KMS-11 (cell line): ENCODE measurements at regions not wholly inside any gene's neighbourhood (a gene's known extent, or its start where the extent isn't known, plus 50 kb on each side); places are given as distances from the start of the nearest gene placed in this dataset.

ENCODE experiments used
- H2AFZ ChIP-seq: fragments of 200-600 bp; sonication (generic); 2 replicates; pipeline ENCODE4 v1.6.1; 2016; ENCODE audit warnings: antibody characterized with exemption, mixed run types, low read depth
- H3K27ac ChIP-seq: fragments of 200-600 bp; sonication (generic); 2 replicates; pipeline ENCODE4 v1.6.1; 2016; ENCODE audit warnings: mild to moderate bottlenecking, mixed run types
- H3K27me3 ChIP-seq: fragments of 200-600 bp; sonication (generic); 2 replicates; pipeline ENCODE4 v1.6.1; 2017; ENCODE audit warnings: mild to moderate bottlenecking, low read depth, mixed run types, moderate library complexity; ENCODE audit not compliant: insufficient read depth
- H3K36me3 ChIP-seq: fragments of 200-600 bp; sonication (generic); 2 replicates; pipeline ENCODE4 v1.6.1; 2017; ENCODE audit warnings: mild to moderate bottlenecking, mixed run types; ENCODE audit not compliant: insufficient read depth
- H3K4me1 ChIP-seq: fragments of 200-600 bp; sonication (generic); 2 replicates; pipeline ENCODE4 v1.6.1; 2016; ENCODE audit warnings: mild to moderate bottlenecking, low read depth, mixed run types; ENCODE audit not compliant: poor library complexity, severe bottlenecking
- H3K4me2 ChIP-seq: fragments of 200-600 bp; sonication (generic); 2 replicates; pipeline ENCODE4 v1.7.0; 2016; ENCODE audit warnings: mild to moderate bottlenecking, mixed run types
- H3K4me3 ChIP-seq: fragments of 200-600 bp; sonication (generic); IDR thresholded peaks from 2 replicates; pipeline ENCODE4 v1.6.1; 2017; ENCODE audit warnings: low read depth, low read length, mixed read lengths; ENCODE audit not compliant: insufficient read depth
- H3K79me2 ChIP-seq: fragments of 200-600 bp; sonication (generic); 2 replicates; pipeline ENCODE4 v1.6.1; 2016; ENCODE audit warnings: low read depth, mixed run types; ENCODE audit not compliant: insufficient read depth
- H3K9ac ChIP-seq: fragments of 200-600 bp; sonication (generic); 2 replicates; pipeline ENCODE4 v1.6.1; 2016; ENCODE audit warnings: mild to moderate bottlenecking, mixed run types
- H4K20me1 ChIP-seq: fragments of 200-600 bp; sonication (generic); 2 replicates; pipeline ENCODE4 v1.6.1; 2016; ENCODE audit warnings: mild to moderate bottlenecking, mixed run types; ENCODE audit not compliant: insufficient read depth
- CTCF ChIP-seq: fragments of 200-600 bp; sonication (generic); conservative IDR thresholded peaks from 2 replicates; pipeline ENCODE4 v1.6.1; 2017; ENCODE audit warnings: low read depth, mild to moderate bottlenecking, antibody characterized with exemption, low read length, moderate library complexity, mixed read lengths

DNA sequence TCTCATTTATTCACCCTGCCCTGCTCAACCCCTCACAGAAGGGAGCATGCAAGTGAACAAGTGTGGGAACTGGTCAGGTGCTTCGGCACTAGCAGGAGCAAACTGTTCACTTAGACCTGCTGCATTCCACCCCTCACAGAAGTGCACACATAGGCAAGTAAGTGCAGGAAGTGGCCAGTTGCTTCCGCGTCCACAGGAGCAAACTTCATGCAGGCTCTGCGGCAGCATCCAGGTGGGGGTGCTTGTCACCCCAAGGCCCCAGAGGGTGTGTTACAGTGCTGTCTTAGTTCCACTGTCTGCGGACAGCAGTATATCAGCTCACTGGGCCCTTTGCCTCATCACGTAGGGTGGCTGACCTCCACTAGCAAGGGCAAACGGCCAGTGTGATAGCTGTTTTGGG is 167.3 kb upstream of the AVPR1A start:
- TF ChIP-seq CTCF, result no peak

GRCh38 chr12:63317880-63318279 is 166.9 kb upstream of the AVPR1A start:
- no peaks in the 10 kb centered on the region for H3K27me3 ChIP-seq
- no peaks in the 10 kb centered on the region for H3K36me3 ChIP-seq
- no peak for TF ChIP-seq CTCF
- H3K79me2 ChIP-seq, result no peaks in the 10 kb centered on the region
- H2AFZ ChIP-seq, result no peak overlapping the region
- H4K20me1 ChIP-seq, result no peaks in the 10 kb centered on the region
- peaks cover 20% of the 10 kb centered on the region for H3K4me1 ChIP-seq
- H3K4me2 ChIP-seq, result no peak overlapping the region
- H3K27ac ChIP-seq, result no peak overlapping the region
- no peak overlapping the region for H3K9ac ChIP-seq
- no peak overlapping the region for H3K4me3 ChIP-seq

More for the DNA sequence above, 167.3 kb upstream of the AVPR1A start:
- H3K27ac ChIP-seq, result no peak overlapping the region
- no peak overlapping the region for H3K9ac ChIP-seq
- no peaks in the 10 kb centered on the region for H3K36me3 ChIP-seq
- no peak overlapping the region for H3K4me3 ChIP-seq
- H2AFZ ChIP-seq, result no peak overlapping the region
- peaks cover 23% of the 10 kb centered on the region for H3K4me1 ChIP-seq
- H3K27me3 ChIP-seq, result no peaks in the 10 kb centered on the region
- no peaks in the 10 kb centered on the region for H3K79me2 ChIP-seq
- no peak overlapping the region for H3K4me2 ChIP-seq
- no peaks in the 10 kb centered on the region for H4K20me1 ChIP-seq

DNA sequence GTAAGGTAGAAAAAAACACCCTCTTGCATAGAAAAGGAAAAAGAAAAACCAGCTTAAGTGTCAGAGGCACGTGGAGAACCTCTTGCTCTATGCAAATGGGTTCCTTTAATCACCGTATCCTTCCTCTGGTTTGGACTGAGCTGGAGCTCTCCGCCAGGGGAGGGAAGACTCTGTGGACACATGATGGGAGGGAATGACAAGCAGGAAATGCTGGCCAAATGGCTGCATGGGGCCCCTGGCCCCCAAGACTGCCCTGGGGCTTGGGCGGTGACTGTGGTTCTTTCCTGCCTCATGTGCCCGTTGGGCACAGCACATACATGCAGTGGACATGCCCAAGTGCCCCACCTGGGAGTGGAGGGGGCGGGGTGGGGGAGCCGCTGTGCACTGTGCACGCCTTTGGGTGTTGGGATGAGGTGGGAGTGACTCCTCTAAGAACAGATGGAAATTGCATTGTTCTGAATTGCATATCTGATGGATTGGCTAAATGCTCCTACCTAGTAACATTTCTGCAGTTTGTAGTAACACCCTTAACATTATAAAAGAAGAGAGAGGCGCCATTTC is 166.4 kb upstream of the AVPR1A start:
- Histone ChIP-seq H4K20me1 (no peaks in the 10 kb centered on the region), H3K79me2 (no peaks in the 10 kb centered on the region), H3K4me3 (no peak overlapping the region), H3K4me2 (no peak overlapping the region), H3K27me3 (no peaks in the 10 kb centered on the region), H2AFZ (no peak overlapping the region), H3K9ac (no peak overlapping the region), H3K36me3 (no peaks in the 10 kb centered on the region), H3K4me1 (peaks cover 15% of the 10 kb centered on the region), H3K27ac (no peak overlapping the region)
- TF ChIP-seq CTCF, result no peak

DNA sequence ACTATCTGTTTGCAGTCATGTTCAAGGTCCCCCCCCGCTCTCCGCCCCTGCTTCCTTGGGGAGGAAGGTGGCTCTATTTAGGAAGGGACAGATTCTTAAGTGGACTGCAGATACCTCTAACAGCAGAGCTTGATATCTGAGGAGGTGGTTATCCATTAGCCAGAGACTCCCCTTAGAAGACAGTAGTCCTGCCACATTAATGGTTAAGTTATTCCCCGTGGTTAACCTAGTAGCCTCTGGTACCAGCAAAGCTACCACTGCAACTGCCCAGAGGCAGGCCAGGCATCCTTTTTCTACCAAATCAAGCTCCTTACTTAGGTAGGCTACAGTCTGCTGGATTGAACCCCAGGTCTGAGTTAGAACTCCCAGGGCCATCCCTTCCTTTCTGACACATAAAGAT is 162.1 kb upstream of the AVPR1A start:
- no peaks in the 10 kb centered on the region for H3K36me3 ChIP-seq
- TF ChIP-seq CTCF, result no peak

GRCh38 chr12:63308671-63309070 is 157.7 kb upstream of the AVPR1A start:
- Histone ChIP-seq H3K79me2 (no peaks in the 10 kb centered on the region), H3K4me1 (no peaks in the 10 kb centered on the region), H3K9ac (no peak overlapping the region), H3K4me2 (no peak overlapping the region), H3K36me3 (no peaks in the 10 kb centered on the region), H2AFZ (no peak overlapping the region), H3K4me3 (no peak overlapping the region), H4K20me1 (no peaks in the 10 kb centered on the region), H3K27ac (no peak overlapping the region), H3K27me3 (no peaks in the 10 kb centered on the region)
- TF ChIP-seq CTCF, result no peak

More for the DNA sequence above, 162.1 kb upstream of the AVPR1A start:
- Histone ChIP-seq H3K27me3 (no peaks in the 10 kb centered on the region), H3K4me1 (no peaks in the 10 kb centered on the region), H3K27ac (no peak overlapping the region), H3K4me2 (no peak overlapping the region), H3K9ac (no peak overlapping the region), H2AFZ (no peak overlapping the region), H4K20me1 (no peaks in the 10 kb centered on the region), H3K79me2 (no peaks in the 10 kb centered on the region), H3K4me3 (no peak overlapping the region)
